Esophagus squamous epithelium (tissue), 4 donors: ENCODE measurements at regions not wholly inside any gene's neighbourhood (a gene's known extent, or its start where the extent isn't known, plus 50 kb on each side); places are given as distances from the start of the nearest gene placed in this dataset.

ENCODE experiments used
- POLR2A ChIP-seq, 4 donors: fragments of 450-650 bp; IDR thresholded peaks; one replicate each; pipeline ENCODE4 v1.6.1; 2017; ENCODE audit warnings: antibody characterized with exemption in 4 of 4, mild to moderate bottlenecking in 4 of 4, moderate library complexity in 3 of 4
- TF ChIP-seq, protein P1 (sequence below), 6 experiments: fragments of 450-650 bp in 4 of 6; fragments of 200-600 bp in 2 of 6; sonication (generic) in 2 of 6; IDR thresholded peaks; one replicate each; pipeline ENCODE4 v1.5.1; 2016 to 2019; ENCODE audit warnings: antibody characterized with exemption in 6 of 6, mild to moderate bottlenecking in 4 of 6, moderate library complexity in 4 of 6

DNA sequence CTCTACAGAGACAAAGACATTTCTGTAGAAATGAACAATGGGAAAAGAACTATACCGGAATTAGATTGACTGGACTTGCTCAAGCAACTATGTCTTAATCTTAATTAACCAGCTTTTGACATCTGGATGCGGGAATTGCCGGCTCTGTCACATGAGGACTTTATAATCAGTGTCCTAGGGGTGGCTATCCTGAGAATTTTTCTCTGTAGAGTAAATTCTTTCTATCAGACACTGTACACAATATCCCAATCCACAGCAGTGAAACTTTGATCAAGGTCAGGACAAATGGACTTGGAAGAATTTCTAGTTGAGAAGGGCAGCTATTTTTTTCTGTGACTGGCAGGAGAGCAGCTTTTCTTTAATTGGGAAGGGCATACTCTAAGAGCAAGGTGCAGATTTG is 322.1 kb downstream of the HRH4 start:
- TF ChIP-seq, protein P1, sequence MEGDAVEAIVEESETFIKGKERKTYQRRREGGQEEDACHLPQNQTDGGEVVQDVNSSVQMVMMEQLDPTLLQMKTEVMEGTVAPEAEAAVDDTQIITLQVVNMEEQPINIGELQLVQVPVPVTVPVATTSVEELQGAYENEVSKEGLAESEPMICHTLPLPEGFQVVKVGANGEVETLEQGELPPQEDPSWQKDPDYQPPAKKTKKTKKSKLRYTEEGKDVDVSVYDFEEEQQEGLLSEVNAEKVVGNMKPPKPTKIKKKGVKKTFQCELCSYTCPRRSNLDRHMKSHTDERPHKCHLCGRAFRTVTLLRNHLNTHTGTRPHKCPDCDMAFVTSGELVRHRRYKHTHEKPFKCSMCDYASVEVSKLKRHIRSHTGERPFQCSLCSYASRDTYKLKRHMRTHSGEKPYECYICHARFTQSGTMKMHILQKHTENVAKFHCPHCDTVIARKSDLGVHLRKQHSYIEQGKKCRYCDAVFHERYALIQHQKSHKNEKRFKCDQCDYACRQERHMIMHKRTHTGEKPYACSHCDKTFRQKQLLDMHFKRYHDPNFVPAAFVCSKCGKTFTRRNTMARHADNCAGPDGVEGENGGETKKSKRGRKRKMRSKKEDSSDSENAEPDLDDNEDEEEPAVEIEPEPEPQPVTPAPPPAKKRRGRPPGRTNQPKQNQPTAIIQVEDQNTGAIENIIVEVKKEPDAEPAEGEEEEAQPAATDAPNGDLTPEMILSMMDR (IDR thresholded peaks at IDR 0.05) = no peak
- TF ChIP-seq POLR2A (IDR thresholded peaks at IDR 0.05) = no peak
